Type B pancreatic cell (in vitro differentiated cells): ENCODE measurements at regions not wholly inside any gene's neighbourhood (a gene's known extent, or its start where the extent isn't known, plus 50 kb on each side); places are given as distances from the start of the nearest gene placed in this dataset.

Source experiments
- DNase-seq: peaks from one replicate; pipeline ENCODE4 v3.0.0; 2021; ENCODE audit warnings: mixed read lengths; ENCODE audit not compliant: unreplicated experiment; ENCODE audit errors: extremely low spot score
- H3K27ac Mint-ChIP-seq: 2 replicates; pipeline ENCODE4 v1.8.0; 2021; ENCODE audit warnings: mild to moderate bottlenecking, mixed read lengths
- H3K27me3 Mint-ChIP-seq: 2 replicates; pipeline ENCODE4 v1.8.0; 2021; ENCODE audit warnings: mixed read lengths
- H3K36me3 Mint-ChIP-seq: 2 replicates; pipeline ENCODE4 v1.8.0; 2021; ENCODE audit warnings: mixed read lengths
- H3K4me1 Mint-ChIP-seq: one replicate; pipeline ENCODE4 v1.8.0; 2021; ENCODE audit warnings: mixed read lengths; ENCODE audit not compliant: unreplicated experiment
- H3K4me3 Mint-ChIP-seq: 2 replicates; pipeline ENCODE4 v1.8.0; 2021; ENCODE audit warnings: mild to moderate bottlenecking, mixed read lengths
- H3K9me3 Mint-ChIP-seq: 2 replicates; pipeline ENCODE4 v1.8.0; 2021; ENCODE audit warnings: mixed read lengths
- TF ChIP-seq, protein P1 (sequence below): fragments of 200-600 bp; sonication (generic); conservative IDR thresholded peaks from 2 replicates; pipeline ENCODE4 v1.5.0; 2021; ENCODE audit warnings: antibody characterized with exemption, mild to moderate bottlenecking

DNA sequence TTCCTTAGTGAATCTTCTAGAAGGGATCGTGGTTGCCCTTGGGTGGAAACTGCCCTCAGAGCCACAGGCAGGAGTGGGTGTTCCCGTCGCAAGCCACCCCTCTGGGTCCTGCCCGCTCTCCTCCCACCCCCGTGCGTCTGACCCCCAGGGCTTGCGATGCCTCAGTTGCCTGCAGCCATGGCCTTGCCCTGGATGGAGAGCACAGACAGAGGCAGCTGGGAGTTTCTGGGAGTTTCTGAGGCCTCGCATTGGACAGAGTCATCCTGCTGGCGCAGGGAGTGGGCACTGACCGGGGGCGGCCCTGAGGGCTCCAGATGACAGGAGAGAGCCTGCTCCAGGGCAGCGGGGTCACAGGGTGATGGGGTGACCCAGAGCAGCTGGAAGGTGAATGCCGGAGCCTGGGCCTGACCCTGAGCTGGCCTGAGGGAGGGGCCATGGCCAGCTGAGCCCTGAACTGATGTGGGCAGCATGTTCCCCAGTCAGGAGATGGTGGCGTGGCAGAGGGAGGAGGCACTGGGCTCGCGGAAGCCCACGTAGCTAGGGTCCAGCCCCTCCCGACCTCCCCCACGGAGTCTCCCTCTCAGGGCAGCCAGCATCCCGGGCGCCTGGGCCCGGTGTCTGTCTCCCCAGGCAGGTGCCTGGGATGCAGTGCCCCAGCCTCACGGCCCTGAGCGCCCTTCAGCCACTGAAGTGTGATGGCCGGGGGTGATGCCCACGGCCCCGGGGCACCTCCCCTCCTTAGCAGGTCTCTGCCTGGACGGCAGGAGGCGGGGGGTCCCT lies 1236.2 kb downstream of the BRD1 start:
- no peak for DNase-seq
- H3K4me3 Mint-ChIP-seq = no peak overlapping the region
- H3K36me3 Mint-ChIP-seq = no peaks in the 10 kb centered on the region
- no peak overlapping the region for H3K27ac Mint-ChIP-seq
- TF ChIP-seq, protein P1, sequence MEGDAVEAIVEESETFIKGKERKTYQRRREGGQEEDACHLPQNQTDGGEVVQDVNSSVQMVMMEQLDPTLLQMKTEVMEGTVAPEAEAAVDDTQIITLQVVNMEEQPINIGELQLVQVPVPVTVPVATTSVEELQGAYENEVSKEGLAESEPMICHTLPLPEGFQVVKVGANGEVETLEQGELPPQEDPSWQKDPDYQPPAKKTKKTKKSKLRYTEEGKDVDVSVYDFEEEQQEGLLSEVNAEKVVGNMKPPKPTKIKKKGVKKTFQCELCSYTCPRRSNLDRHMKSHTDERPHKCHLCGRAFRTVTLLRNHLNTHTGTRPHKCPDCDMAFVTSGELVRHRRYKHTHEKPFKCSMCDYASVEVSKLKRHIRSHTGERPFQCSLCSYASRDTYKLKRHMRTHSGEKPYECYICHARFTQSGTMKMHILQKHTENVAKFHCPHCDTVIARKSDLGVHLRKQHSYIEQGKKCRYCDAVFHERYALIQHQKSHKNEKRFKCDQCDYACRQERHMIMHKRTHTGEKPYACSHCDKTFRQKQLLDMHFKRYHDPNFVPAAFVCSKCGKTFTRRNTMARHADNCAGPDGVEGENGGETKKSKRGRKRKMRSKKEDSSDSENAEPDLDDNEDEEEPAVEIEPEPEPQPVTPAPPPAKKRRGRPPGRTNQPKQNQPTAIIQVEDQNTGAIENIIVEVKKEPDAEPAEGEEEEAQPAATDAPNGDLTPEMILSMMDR = no peak
- H3K27me3 Mint-ChIP-seq = no peaks in the 10 kb centered on the region
- no peaks in the 10 kb centered on the region for H3K4me1 Mint-ChIP-seq
- H3K9me3 Mint-ChIP-seq = no peaks in the 10 kb centered on the region

DNA sequence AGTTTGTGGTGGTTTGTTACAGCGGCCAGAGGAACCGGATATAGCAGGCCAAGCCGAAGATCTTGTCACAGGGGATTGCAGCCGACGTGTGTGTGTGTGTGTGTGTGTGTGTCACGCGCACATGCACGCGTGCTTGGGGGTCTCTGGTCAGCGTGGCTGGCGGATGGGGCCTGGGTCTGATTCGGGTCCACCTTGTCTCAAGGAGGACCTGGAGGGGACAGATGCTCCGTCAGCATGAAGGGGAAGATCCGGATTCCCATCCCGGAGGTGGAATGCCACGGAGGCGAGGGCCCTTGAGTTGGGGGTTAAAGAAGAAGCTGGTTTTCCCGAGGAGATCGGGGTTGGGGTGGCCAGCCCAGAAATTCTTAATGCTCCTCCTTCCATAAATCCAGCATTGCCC lies 1237.8 kb downstream of the BRD1 start:
- no peaks in the 10 kb centered on the region for H3K9me3 Mint-ChIP-seq
- TF ChIP-seq, protein P1 = no peak
- H3K27me3 Mint-ChIP-seq = no peaks in the 10 kb centered on the region
- no peak overlapping the region for H3K27ac Mint-ChIP-seq
- DNase-seq = no peak
- no peaks in the 10 kb centered on the region for H3K4me1 Mint-ChIP-seq
- H3K4me3 Mint-ChIP-seq = no peak overlapping the region
- no peaks in the 10 kb centered on the region for H3K36me3 Mint-ChIP-seq

DNA sequence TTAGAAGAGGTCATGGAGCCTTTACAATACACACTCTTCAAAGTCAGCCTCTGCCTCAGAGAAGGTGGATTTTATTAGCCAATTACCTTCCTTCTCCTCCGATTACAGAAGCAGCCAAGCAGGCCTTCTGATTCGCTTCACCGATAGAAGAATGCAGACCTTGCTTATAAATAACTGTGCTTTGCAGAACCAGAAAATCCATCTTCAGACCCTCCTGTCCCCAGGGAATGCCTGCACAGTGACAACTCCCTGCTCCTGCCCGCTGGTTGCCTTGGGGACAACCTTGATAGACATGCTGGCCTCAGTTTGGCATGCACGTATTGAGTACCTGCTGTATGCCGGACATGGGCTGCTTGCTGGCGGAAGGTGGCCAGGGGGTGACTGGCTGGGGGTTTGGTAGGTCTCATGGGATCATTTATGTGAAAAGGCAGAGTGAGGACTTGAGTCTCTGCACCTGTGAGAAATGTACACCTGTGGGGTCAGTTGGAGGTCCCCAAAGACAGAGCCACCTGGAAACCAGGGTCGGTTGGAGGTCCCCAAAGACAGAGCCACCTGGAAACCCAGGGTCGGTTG lies 1238.7 kb downstream of the BRD1 start:
- Mint-ChIP-seq H3K4me1 (no peaks in the 10 kb centered on the region), H3K36me3 (no peaks in the 10 kb centered on the region), H3K27ac (no peak overlapping the region), H3K27me3 (no peaks in the 10 kb centered on the region), H3K9me3 (no peaks in the 10 kb centered on the region), H3K4me3 (no peak overlapping the region)
- no peak for DNase-seq
- TF ChIP-seq, protein P1 = no peak

DNA sequence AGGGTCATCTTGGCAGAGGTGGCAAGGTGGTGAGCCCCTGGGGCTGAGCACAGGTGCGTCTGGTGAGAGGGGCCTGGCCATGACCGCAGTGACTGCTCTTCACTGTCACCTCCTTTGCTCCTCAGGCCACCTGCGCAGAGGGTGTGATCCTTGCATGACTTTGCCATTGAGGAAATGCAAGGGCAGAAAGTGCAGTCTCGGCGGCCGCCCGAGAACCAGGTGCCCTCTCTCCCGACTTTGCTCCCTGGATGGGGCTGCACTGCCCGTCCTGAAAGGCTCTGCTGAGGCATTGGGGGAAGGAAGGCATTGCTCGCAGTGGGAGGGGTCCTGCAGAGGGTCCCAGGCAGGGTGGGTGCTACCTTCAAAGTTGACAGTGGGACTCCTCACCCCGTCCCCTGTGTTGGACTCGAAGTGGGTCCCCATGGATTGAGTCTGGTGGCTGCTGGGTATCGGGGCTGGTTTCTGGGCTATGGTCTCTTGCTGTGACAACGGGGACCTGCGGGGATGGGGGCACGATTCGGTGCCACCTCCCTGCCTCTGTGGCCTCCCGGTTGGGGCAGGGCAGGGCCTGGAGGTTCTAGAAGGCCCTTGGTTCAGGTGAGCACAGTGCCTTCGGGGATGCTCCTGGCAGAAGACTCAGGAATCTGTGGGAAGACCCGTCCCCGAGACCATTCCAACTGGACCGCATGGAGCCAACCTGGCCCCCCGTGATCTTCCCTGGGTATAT lies 1239.4 kb downstream of the BRD1 start:
- H3K27me3 Mint-ChIP-seq = no peaks in the 10 kb centered on the region
- no peaks in the 10 kb centered on the region for H3K4me1 Mint-ChIP-seq
- H3K4me3 Mint-ChIP-seq = no peak overlapping the region
- DNase-seq = no peak
- no peak overlapping the region for H3K27ac Mint-ChIP-seq
- no peaks in the 10 kb centered on the region for H3K9me3 Mint-ChIP-seq
- TF ChIP-seq, protein P1 = no peak
- H3K36me3 Mint-ChIP-seq = no peaks in the 10 kb centered on the region

DNA sequence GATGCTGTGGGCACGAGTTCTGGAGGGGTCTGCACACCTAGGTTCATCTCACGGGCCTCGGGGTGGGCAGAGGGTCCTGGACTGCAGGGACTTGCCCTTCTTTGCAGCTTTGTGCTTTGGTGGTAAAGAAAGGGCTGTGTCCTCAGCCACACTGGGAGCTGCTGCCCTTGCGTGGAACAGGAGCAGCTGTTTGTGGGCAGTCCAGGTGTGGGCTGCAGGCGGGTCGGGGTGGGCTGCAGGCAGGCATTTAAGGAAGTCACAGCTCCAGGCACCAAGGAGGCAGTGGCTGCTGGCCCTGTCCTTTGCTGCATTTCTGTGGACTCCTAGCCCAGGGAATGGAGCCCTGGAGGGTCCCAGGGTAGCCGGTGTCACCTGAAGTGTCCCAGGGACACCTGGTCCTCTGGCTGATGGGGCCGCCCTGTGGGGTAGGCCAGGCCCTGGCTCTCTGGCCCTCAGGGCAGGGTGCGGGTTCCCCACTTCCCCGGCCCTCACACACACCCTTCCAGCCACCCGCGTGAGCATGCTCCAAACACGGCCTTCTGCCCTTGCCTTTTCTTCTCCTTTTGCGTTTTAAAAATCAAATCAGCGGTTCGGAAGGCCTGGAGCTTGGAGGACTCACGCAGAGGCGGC lies 1240.3 kb downstream of the BRD1 start:
- Mint-ChIP-seq H3K4me3 (no peak overlapping the region), H3K36me3 (no peaks in the 10 kb centered on the region), H3K27me3 (no peaks in the 10 kb centered on the region), H3K9me3 (no peaks in the 10 kb centered on the region), H3K4me1 (no peaks in the 10 kb centered on the region), H3K27ac (no peak overlapping the region)
- TF ChIP-seq, protein P1 = no peak
- no peak for DNase-seq
